Fibroblast of mammary gland (primary cell): ENCODE measurements at regions not wholly inside any gene's neighbourhood (a gene's known extent, or its start where the extent isn't known, plus 50 kb on each side); places are given as distances from the start of the nearest gene placed in this dataset.

Experiments used
- DNase-seq: peaks from one replicate; pipeline ENCODE4 v3.0.0-alpha.2; 2010; ENCODE audit warnings: low read depth
- H3K4me3 ChIP-seq: 2 replicates; pipeline ENCODE4 v1.5.1; 2011; ENCODE audit warnings: low read depth, mild to moderate bottlenecking, low read length, moderate library complexity; ENCODE audit not compliant: control insufficient read depth
- CTCF ChIP-seq: conservative IDR thresholded peaks from 2 replicates; pipeline ENCODE4 v1.5.1; 2011; ENCODE audit warnings: low read depth, low read length, inconsistent platforms; ENCODE audit not compliant: control insufficient read depth, insufficient read depth

GRCh38 chr1:38787041-38787440 lies 72.5 kb downstream of the RRAGC start:
- no peak for TF ChIP-seq CTCF
- no peak for DNase-seq
- H3K4me3 ChIP-seq, result no peak overlapping the region

DNA sequence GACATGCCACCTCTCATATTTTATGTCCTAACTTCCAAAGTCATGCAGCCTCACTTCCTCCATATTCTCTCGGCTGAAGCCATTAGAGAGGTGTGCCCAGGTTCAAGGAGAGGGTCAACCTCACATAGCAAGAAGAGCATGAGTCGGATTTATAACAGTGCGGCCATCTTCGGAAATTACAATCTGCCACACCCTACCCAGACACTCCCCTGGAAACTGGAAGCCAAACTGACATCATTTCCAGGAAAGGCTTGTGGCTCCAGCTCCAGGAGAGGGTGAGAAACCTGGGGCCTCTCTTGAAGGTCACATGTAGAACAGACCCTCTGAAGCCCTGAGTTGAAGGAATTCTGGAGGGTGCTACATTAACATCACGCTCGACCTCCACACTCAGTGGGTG lies 73.5 kb downstream of the RRAGC start:
- no peak for TF ChIP-seq CTCF
- no peak for DNase-seq

DNA sequence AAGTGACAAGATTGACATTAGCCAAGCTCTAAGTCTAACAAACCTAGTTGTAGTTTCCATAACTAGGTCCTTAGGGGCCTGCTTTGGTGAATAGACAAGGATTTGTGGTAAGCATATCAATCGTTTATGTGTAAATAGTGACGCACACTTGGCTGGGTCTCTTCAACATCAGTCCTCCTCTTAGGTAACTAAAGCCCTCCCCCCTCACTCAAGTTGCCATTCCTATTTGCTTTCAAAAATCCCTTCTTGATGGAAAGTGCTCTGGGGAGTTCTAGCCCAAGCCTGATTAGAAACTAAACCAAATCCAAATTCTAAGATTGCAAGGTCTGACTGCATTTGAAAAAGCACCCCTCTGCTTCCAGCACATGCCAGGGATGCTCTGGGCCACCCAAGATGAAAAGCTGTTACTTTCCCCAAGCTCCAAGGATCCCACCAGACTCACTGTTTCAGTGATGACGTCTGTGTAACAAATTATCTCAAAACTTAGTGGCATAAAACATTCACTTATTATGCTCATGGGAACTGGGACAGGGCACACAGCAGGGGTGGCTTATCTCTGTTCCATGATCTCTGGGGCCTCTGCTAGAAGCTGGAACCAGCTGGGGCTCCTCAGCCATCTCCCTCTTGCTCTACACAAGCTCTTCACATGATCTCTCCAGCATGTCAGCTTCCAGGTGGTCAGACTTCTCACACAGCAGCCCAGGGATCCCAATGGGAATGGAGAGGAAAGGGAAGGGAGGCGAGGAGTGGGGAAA lies 74.1 kb downstream of the RRAGC start:
- no peak overlapping the region for H3K4me3 ChIP-seq
- DNase-seq, result no peak
- TF ChIP-seq CTCF, result no peak

More for the DNA sequence above, 73.5 kb downstream of the RRAGC start:
- no peak overlapping the region for H3K4me3 ChIP-seq

- TF ChIP-seq CTCF, result no peak
- H3K4me3 ChIP-seq, result no peak overlapping the region
- DNase-seq, result no peak
These were observed 74.9 kb downstream of the RRAGC start for GRCh38 chr1:38784452-38785284.

GRCh38 chr1:38783640-38784229 lies 75.8 kb downstream of the RRAGC start:
- TF ChIP-seq CTCF, result no peak
- no peak for DNase-seq
- H3K4me3 ChIP-seq, result no peak overlapping the region

DNA sequence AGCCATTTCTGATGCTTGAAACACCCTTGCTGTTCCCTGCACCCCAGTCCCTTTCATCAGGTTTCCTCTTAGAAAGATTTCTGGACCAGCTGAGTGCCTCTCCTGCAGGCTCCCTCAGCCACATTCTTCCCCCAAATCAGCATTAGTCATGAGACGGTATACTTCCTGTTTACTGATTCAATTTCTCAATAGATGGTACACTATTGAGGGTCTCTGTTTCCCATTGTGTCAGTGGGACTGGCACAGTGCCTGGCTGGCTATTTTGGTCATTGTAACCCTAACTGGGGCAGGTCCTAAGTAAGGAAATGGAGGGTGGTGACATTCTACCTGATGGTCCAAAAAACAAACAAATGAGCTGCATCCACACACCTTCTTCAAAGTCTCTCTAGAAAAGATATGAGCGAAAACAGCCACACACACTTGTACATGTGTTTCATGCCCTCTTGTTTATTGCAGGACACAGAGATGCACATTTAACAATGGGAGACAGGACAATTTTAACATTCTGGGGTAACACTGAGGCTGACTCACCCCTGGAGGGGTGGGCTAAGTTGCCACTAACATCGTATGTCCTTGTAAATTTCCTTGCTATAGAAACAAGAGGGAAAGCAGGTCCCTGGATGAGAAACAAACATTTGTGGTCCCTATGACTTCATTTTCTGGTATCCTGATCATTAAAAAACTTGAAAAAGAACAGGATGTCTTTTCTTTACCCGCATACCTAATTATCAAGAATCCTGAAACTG lies 77.5 kb downstream of the RRAGC start:
- DNase-seq, result no peak
- no peak for TF ChIP-seq CTCF
- no peak overlapping the region for H3K4me3 ChIP-seq
